HG02588 (cell line): ENCODE measurements at regions not wholly inside any gene's neighbourhood (a gene's known extent, or its start where the extent isn't known, plus 50 kb on each side); places are given as distances from the start of the nearest gene placed in this dataset.

ENCODE experiments used
- ATAC-seq: cut with Tn5 transposase; IDR thresholded peaks from one replicate; pipeline ENCODE4 v1.9.1; 2021; ENCODE audit warnings: mild to moderate bottlenecking, moderate library complexity; ENCODE audit not compliant: unreplicated experiment

DNA sequence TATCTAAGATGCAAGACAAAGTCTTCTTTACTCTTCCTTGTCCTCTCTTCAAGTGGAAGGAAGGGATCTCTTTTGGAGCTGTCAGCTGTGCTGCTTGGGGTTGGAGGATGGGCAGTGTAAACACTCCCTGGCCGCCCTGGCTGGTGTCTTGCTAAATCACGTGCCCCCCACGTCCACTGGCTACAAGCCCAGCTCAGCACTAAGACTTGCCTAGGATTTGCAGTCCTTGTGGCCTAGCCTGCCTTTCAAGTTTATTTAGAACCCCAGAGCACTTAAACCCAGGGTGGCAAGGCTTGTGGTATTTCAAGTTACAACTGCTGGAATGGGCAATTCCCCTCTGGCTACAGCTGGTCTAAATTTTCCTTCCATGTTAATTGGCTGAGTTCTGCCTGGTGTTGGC is 272.4 kb upstream of the MYO3A start:
- ATAC-seq: no peak

DNA sequence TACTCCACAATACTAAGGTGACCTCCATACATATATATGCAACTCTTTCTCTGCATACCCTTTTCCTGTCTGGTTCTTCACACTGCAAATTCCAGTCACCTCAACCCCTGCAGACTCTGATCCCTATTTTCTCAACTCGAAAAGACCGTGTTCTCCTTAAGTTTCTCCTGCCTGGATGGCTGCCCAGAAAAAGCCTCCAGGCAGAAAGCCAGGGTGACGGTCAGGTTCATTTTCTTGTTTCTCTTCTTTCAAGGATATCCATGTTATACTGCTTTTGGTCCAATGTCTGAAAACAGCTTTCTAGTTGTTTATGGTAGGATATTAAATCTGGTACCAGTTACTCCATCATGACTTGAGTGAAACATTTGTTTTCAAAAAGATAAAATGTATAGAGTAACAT is 267.8 kb upstream of the MYO3A start:
- no peak for ATAC-seq

DNA sequence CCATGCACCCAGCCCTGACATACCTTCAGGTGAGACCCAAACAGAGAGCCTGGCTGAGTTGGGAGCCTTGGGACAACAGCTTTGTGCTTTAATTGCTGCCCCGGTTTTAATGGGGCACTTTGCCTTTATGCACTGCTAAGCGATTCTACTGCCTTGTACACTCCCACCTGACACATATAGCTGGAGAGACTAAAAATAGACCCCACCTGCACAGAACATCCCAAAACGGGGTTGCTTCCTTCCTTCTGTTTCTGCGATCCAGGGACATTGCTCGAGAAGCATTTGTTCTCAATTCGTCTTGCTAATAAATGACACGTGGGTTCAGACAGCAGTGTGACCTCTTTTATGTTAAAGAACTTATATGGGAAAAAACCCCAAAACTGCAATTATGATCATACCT is 258.8 kb upstream of the MYO3A start:
- ATAC-seq: no peak

DNA sequence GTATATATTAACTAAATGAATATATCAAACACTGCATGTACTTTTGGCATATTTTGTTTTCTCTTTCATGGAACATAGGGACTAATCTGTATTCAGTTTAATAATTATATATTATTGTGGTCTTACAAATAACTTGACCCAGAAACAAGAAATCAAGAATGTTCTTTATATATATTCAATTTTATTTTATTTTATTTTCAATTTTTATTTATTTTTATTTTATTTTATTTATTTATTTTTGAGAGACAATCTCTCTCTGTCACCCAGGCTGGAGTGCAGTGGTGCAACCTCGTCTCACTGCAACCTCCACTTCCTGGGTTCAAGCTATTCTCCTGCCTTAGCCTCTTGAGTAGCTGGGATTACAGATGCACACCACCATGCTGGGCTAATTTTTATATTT is 258.4 kb upstream of the MYO3A start:
- no peak for ATAC-seq

DNA sequence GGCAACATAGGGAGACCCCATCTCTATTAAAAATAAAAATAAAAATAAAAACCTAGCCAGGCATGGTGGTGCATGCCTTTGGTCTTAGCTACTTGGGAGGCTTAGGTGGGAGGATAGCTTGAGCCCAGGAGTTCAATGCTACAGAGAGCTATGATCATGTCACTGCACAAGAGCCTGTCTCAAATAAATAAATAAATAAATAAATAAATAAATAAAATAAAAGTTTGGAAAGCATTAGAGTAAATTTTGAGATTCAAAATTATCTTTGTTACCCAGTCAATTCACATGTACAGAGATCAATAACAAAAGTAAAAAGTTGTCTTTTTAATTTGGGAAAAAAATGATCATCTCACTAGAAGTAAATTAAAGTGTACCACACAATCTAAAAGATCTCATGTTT is 255.8 kb upstream of the MYO3A start:
- ATAC-seq: no peak

DNA sequence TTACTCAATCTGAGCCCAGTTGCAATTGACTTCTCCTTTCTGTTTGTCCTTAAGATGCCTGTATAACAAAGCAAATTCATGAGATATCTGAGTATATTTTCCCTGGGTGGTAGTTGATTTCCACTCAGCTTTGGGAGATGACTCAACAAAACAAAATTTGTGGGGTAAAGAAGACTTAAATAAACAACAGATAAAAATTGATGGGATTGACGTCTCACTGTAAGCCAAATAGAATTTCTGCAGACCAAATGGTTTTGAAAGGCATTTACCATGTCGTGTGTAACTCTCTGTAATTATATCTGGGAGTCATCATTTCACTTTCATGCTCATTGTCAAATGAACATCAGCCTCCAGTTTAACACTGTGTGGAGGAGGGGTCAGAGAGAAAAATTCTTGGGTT is 255.4 kb upstream of the MYO3A start:
- ATAC-seq: no peak

DNA sequence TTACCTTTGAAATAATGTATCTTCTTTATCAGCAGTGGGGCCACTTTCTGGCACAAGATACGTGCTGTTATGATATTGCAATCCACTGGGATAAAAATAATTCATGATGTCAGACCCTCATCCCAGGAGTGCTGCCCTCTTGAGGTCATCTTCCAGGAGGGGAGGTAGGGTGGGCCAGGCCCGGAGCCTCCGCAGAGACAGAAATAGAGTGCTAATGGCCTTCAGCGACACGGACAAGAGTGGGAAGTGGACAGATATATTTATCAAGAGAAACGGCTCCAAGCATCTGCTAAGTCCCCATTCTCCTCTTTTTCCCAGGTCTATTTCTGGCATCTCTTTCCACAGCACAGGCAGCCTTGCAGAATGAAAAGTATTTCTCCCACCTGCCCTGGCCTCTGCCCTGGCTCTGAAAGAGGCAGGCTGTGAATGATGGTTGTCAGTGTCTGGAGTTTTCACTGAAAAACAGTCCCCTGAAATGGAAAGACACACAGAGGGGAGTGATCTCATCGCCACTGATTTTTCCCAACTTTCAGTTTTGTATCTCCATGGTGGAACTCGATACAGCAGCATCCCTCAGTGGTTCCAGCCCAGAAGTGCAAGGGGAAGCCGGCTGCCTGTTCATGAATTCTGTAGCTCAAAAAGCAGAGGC is 251.7 kb upstream of the MYO3A start:
- no peak for ATAC-seq

DNA sequence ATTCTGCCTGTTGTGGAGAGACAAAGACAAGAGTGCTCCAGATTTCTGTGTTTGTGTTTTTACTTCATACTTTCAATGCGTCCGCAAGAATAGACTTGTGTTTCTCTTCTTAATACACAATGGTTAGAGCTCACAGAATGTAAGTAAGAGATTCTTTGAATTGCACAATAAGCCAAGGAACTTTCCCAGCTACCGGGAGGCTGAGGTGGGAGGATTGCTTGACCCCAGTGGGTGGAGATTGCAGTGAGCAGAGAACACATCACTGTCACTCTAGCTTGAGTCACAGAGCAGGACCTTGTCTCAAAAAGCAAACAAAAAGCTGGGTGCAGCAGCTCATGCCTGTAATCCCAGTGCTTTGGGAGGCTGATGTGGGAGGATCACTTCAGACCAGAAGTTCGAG is 250.7 kb upstream of the MYO3A start:
- ATAC-seq: no peak

DNA sequence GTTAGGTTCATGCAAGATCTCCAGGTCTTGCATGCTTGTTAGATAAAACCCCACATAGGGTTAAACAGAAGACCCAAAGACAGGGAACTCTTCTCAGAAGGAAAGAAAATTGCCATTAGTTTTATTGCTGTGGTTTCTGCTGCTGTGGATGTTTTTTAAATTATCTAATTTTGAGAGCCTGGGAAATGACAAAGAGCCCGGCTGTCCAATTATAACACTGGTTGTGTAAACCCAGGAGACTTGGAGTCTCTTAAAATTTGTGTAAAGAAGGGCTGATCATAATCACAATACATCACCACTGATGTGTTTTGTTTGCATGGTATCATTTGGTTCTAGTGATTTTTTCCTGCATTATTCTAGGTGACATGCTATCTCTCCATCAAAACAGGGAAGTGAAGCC is 246.5 kb upstream of the MYO3A start:
- ATAC-seq: no peak

DNA sequence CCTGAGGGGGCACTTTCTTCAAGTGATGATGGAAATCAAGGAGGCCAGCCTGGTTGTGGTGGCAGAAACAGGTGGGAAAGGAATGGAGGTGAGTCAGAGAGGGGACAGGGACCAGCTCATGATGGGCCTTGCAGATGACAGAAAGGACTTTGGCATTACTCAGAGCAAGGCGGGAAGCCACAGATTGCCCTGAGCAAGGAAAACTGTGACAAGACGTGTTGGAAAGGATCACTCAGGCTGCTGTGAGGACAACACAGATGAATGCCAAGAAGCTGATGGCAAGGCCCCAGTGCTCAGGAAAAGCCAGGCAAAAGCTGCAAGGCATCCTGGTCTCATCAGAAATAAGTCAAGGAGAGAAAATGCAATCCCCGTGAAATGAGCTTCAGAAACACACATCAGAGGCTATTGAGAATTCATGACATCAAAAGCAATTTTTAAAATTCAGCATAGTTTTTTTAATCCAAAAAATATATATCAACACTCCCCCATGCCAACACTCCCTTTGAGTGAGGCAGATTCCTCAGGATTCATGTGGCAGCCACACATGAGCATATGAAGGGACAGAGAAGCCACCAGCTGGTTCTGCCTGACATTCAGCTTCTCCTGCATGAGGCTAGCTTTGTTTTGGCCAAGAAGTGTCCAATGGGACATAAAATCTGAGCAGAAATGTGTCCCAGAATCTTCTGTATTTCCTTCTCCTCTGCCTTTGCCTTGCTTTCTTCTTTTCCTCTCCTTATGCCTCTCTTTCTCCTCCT is 244.5 kb upstream of the MYO3A start:
- ATAC-seq: no peak

DNA sequence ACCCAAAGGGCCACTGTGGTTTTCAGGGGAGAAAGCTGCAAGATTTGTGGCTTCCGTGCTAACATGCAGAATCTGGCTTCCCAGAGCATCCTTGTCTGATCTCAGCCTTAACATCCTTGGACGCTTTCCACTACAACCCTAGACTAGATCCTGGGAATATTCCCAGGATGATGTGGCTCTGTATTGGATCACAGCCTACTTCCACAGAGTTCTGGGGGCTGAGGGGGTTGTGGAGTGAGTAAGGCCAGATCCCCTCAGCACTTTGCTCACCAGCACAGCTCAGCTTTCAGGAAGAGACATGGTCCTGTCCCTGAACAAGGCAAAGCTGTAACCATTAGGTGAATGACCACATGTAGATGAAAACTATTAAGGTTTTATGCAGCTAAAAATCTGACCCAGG is 241.3 kb upstream of the MYO3A start:
- ATAC-seq: no peak

DNA sequence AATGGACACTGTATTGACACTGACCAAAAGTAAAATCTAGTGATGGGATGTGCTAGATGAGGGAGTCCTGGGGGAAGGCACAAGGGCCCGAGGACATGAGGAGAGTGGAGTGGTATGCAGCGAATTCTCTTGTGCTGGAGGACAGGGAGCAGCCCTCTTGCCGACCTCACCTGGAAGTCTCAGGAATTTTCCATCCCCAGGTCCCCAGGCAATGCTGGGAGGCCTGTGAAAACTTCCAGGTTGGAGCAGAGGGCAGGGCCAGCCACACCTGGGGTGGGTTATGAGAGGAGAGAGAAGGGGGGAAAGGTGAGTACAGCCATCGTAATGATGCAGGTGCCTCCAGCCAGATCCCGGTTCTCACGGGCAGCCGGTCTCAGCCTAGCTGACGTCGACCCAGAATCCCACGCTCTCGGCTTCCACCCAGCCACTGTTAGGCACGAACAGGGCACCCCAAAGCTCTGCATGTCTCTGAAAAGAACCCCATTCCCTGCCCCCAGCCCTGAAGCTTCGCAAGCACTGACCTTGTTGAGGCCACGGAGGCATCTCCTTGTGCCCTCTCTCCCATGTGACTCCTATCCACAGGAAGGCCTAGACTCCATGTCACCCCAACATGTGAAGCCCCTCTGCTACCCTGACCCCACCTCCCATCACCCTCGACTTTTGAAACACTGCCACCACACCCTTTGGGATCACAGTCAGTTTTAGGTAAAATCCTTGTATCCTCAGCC is 239.7 kb upstream of the MYO3A start:
- no peak for ATAC-seq

DNA sequence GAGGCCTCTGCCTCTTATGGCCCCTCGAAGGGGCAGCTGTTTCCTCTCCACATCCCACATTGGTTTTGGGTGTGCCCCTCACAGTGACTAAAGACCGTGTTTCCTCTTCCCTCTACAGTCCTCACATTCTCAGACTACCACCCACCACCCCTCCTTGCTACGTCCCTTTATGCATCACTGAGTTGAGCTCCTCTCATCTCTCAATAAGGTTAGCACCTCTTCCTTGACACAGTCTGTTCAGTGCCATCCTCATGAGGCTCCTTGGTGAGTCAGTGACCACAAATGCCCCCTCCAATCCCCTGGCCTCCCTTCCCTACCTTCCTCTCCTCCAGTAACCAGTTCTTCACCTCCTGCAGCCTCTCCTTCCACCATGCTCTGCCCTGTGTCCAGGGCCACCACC is 239.1 kb upstream of the MYO3A start:
- ATAC-seq: no peak

DNA sequence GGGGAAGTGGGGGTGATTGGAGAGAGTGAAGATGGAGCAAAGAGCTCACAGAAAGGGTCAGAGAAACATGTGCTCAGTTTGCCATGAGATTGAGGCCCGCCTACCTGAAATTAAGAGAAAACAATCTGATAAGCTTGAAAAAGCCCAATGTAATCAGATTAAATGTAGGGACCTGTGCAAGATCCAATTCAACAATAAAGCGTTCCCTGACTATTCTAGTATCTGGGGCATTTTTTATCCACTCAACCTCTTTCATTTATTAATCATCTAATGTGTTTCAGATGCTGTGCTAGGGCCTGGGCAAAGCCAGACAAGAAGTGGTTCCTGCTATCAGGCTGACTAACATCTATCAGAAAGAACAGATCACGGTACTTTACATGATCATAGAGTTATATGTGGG is 238.4 kb upstream of the MYO3A start:
- no peak for ATAC-seq

DNA sequence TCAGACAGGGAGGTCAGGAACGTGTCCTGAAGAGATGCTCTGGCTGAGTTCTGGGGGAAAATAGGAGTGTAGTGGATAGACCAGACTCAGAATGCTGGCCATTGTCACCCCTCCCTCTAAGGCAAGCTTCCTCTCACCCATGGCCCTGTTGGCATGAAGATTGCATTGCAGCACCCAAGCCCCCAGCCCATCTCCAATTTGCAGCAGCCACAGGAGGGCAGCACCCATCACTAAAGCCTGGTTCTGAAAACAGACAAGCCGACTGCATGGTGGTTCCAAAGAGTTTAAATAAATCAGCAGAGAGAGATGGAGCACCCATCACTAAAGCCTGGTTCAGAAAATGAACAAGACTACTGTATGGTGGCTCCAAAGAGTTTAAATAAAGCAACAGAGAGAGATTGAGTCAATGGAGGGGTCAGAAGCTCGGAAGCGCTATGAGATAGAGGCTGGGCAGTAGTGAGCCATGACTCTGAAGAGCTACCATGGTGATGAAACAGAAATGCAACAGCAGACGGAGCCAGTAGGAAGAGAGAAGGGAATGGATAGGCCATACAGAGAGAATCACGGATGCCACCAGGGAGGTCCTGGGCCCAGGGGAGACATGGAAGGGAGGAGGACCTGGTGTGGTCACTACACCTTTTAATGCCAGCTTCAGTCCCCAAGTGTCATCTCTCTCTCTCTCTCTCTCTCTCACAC is 237.9 kb upstream of the MYO3A start:
- no peak for ATAC-seq

DNA sequence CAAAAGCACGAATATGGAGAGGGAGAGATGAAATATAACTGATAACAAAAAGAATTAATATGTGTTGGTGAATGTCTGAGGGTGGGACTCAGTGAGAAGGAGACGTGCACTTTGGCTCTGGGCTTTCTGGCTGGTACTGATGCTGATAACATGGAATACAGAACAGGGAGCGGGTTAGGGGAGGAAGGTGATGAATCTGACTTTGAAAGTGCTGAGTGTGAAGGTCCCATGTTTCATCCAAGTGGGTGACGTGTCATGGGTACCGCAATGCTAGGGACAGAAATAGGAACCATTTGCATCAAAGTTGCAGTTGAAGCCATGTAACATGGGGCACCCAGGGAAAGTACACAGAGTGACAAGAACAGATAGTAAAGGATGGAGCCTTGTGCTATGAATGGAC is 236.6 kb upstream of the MYO3A start:
- ATAC-seq: no peak

DNA sequence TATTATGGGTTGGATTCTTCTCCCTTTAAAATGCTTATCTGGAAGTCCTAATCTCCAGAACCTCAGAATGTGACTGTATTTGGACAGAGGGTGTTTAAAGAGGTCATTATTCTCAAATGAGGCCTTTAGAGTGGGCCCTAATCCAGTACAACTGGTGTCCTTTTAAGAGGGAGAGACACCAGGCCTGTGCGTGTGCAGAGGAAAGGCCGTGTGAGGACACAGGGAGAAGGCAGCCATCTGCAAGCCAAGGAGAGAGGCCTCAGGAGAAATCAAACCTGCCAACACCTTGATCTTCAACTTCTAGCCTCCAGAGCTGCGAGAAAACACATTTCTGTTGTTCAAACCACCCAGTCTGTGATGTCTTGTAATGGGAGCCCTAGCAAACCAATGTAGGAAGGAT is 235.4 kb upstream of the MYO3A start:
- no peak for ATAC-seq

DNA sequence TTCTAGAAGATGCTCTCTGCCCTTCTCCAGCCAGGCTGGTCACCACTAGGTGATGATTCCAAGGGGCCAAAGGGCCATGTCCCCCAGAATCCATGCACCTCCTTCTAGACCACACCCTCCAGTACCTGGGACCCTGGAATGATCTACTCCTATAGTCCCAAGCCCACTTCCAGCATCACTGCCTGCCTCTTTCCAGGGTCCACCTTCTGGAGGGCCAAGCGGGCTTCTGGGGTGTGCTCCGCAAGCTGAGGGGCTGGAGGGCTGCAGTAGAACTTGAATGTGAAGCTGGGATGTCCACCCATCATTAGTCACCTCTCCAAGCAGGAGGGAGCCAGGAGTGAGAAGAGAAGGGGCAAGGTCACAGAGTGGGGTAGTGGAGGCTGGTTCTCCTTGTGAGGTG is 234.4 kb upstream of the MYO3A start:
- no peak for ATAC-seq

DNA sequence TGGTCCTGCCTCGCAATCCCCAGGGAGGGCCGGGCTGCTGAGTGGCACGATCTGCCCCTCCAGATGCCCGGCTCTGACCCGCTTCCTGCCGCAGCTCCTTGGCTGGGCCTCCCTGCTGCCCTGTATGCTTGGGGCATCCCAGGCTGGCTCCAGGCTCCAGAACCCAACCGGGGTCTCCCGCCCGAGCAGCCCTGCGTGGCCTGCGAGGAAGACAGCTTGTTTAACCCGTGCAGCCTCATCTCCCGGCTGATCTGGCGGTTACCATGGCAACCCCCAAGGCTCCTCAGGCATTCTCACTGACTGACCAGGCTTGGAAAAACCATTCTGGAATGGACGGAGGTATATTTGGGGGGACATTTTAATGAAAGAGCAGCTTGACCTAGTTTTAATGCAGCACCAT is 232.4 kb upstream of the MYO3A start:
- ATAC-seq: no peak

DNA sequence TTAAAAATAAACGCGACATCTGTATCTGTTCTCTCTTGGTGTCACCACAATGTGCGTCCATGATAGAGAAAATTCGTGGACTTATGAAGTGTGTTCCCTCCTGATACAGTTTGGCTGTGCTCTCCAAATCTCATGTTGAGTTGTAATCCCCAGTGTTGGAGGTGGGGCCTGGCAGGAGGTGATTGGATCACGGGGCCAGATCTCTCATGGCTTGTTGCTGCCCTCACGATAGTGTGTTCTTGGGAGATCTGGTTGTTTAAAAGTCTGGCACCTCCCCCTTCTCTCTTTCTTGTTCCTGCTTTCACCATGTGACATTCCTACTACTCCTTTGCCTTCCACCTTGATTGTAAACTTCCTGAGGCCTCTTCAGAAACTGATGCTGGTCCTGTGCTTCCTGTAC is 229.4 kb upstream of the MYO3A start:
- ATAC-seq: no peak

DNA sequence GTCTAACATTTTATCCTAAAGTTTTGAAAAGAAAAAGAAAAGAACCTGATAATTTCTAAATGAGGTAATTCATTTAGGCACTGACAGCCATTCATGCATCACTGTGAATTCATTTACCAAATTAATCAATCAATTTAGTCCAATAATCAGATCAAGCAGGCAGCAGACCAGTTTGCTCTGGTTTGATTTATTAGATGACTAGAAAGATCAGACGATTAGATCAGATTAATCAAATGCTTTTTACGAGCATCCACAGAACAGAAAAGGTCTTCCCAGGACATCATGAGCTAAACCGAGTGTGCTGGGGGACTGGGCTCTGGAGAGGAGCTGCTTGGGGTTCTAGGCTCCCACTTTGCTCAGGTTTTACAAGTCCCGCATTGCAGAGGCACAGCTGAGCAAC is 226.5 kb upstream of the MYO3A start:
- ATAC-seq: no peak
